GM12892 (cell line): ENCODE measurements at regions not wholly inside any gene's neighbourhood (a gene's known extent, or its start where the extent isn't known, plus 50 kb on each side); places are given as distances from the start of the nearest gene placed in this dataset.
A peak's percentile ranks its signal among the peaks of the same experiment; 100 is the strongest.

Experiments used
- DNase-seq: peaks from one replicate; pipeline ENCODE4 v3.0.0; 2011; ENCODE audit not compliant: insufficient read length
- FAIRE-seq: peaks from 2 replicates; lab custom pipeline; 2011; peaks lifted over from hg19 to GRCh38; lab: Jason Lieb, UNC
- POLR2A ChIP-seq: IDR thresholded peaks from 2 replicates; pipeline ENCODE4 v1.6.1; 2011; ENCODE audit warnings: low read depth, low read length, control low read depth
- POLR2AphosphoS5 ChIP-seq: IDR thresholded peaks from 2 replicates; pipeline ENCODE4 v1.6.1; 2011; ENCODE audit warnings: low read depth, low read length, control low read depth
- TAF1 ChIP-seq: IDR thresholded peaks from 2 replicates; pipeline ENCODE4 v1.6.1; 2011; ENCODE audit warnings: low read depth, mild to moderate bottlenecking, control low read depth, low read length, borderline replicate concordance

DNA sequence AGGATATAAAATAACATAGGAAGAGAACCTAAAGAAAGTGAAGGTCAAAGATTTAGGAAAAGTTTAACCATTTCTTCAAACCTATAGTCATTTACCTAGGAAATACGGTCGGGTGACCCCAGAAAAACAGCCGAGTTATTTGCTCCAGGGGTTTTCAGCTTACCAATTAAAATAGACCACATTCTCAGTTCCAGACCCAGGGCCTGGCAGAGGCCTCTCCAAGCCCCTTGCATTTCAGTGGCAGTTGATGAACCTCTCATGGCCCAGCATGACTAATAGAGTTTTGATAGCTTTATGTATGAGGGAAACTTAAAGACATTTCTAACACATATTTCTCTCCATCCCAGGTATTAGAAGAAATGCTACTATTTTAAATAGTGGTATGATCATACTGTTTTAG lies 113.5 kb downstream of the OGFRL1 start:
- no peak for FAIRE-seq
- no peak for DNase-seq
- TF ChIP-seq POLR2AphosphoS5 (no peak), TAF1 (no peak), POLR2A (no peak)

DNA sequence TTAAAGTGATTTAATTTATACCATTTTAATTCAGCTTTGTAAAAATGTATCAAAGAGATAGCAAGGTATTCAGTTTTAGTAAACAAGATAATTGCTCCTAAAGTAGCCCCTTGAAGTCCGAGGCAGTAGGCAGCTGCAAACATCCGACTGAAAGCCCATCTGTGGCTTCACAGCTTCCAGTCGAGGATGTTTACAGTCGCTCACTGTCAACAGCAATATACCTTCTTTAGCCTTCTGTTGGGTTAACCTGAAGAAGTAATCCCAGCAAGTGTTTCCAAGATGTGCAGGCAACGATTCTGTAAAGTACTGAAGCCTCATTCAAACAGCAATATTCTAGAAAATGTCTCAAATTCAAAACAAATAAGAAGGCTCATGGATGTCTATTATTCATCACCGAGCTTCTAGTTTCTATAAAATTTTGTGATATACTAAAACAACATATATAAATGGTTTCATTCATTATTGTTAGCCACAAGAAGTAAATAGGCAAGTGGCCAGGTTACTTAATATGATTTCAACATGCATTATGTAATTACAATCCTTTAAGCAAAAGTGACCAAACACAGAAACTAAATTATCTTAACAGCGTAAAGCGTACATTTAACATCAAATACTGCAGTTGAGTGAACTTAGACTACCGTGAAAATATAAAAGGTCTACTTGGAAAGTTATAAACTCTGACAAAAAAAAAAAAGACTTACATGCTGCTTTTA lies 115.0 kb downstream of the OGFRL1 start:
- no peak for TF ChIP-seq POLR2AphosphoS5
- no peak for TF ChIP-seq POLR2A
- TF ChIP-seq TAF1 = no peak
- no peak for DNase-seq
- no peak for FAIRE-seq

DNA sequence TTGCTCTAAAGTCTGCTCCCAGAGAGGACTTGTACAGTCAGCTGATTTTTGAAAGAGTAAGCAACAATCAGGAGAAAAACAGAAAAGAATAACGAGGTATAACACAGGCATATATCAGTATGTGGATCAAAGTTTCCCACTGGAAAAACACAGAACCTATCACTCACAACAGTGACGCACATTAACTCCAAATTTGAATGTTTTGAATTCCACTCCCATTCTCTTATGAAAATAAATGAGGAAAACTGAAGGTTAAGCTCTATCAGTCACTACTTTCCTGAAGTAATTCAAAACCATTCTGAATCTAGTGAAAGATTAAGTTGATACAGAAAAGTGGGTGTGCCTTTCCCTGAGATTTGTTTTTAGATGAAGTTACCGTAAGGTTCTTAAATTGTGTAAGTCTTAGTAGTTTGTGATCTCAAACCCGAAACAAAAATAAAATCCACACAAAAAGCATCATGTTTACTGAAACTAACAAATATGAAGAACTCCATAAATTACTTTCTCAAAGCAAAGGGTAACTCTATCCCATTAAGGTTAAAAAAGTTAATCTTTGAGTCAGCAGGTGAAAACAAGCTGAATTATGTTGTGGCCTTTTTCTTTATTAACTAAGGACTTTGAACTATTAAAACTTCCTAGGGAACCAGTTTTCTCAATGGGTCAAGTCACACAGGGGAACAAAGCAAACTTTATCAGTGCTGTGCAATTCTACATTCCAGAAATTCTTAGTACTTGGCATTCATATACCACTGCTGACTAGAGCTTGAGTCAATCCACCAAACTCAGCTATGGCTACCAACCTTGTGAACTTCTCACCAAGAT lies 115.7 kb downstream of the OGFRL1 start:
- TF ChIP-seq TAF1 (no peak), POLR2A (no peak), POLR2AphosphoS5 (no peak)
- FAIRE-seq (no peak), DNase-seq (no peak)

DNA sequence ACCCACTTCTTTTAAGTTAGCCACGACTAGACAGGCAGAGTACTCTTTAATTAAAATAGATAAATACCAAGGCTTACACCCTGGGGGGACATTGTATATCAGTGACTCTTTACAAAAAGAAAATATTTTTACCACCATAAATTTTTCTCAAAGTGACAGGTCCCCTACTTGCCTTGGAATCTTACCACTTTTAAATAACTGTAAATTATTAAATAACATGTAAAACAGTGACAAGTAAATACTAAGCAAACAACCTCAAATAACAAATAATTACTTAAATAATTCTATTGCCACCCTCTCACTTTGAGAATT lies 116.3 kb downstream of the OGFRL1 start:
- TF ChIP-seq TAF1 = no peak
- TF ChIP-seq POLR2A = no peak
- FAIRE-seq = no peak
- DNase-seq = no peak

DNA sequence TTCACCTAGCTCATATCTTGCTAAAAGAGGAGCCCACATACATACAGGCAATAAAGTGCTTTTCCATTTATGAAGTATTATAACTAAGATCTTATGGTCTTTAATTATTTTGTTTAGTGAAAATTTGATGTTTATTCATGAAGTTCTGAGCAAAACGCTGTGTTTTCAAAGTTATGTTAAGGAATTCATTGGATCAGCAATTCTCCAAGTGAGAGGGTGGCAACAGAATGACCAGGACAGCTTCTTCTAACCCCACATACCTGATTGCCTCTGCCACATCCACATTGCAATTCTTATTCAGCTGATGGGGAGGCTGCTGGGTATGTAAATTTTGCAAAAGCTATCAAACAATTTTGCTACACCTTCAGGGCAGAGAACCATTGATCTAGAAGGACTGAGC lies 116.8 kb downstream of the OGFRL1 start:
- TF ChIP-seq TAF1 (no peak), POLR2AphosphoS5 (no peak), POLR2A (no peak)
- DNase-seq (no peak), FAIRE-seq (no peak)

DNA sequence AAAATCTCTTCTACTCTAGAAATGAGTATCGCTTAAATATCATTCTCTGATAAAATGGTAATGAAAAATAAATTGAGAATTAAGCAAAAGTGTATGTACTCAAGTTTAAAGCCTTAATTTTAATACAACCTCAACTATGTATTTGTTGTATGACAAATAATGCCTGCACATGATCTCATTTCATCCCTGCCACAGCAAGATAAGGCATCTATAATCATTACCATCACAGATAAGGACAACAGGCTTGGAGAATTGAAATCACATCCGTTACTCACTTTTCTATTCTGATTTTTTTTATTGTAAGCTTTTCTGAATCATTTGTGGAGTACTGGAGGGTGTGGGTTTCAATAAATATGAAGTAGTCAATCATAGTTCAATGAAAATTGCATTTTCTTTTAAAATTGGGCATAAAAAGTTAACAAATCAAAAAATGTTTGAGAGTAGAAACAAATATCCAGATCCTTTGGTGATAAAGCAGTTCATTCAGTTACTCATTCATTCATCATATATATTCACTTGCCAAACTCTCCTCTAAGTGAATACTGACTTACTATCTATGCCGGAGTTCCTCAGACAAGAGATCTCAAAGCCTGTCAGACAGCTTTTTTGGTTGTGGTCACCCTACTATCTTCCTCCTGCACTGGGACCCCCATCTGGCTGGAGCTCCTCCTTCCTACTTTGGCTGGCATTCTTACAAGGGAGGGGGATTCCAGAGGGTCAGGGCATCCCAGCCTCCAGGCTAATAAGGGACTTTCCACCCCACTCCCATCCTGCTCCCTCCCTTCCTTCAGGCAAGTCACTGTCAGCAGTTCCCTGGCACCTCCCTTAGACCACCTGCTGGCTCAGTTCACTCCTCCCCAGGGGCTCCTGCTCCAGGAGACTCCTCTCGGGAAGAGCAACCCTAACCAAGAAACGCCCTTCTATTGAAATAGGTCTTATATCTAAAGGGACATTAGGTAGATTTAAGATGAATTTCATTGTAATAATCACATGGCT lies 118.6 kb downstream of the OGFRL1 start:
- TF ChIP-seq POLR2A (no peak), POLR2AphosphoS5 (no peak), TAF1 (no peak)
- FAIRE-seq = no peak
- no peak for DNase-seq

DNA sequence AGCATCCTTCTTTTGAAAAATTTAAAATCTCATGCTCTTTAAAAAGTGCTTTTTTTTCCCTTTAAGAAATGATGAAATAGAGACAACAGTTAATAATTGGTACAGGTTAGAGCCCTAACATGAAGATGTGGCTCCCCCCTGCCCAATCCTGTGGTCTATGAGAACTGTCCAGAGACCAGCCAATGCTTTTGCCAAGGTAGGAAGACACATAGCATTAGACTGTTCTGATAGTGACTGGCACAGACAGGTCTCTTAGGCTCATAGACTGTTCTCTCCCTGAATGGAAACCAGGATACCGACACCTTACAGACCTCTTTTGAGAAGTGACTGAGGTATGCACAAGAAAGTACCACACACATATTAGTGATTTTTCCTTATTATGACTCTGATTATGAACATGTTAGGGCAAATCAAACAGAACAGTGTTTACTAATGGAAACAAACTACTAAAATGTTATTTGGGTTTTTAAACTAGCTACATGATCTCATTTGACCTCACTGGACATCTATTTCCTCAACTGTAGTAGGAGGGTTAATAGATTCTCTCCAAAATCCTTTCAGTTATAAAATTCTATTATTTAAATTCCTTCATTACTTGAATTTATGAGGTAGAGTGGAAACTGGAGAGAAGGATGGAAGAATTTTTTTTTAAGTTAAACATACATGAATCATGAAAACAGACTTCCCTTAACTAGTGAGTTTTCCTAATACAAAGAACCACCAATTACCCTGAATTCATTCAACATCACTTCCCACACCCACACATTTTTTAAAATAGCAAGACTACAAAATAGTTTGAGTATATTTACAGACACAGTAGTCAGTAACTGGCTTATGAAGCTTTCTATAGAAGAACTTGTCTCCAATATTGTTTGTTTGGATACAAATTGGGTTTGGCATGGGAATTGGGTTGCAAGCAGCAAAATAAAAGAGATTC lies 120.4 kb downstream of the OGFRL1 start:
- TF ChIP-seq POLR2A (no peak), POLR2AphosphoS5 (no peak), TAF1 (no peak)
- DNase-seq = no peak
- no peak for FAIRE-seq

DNA sequence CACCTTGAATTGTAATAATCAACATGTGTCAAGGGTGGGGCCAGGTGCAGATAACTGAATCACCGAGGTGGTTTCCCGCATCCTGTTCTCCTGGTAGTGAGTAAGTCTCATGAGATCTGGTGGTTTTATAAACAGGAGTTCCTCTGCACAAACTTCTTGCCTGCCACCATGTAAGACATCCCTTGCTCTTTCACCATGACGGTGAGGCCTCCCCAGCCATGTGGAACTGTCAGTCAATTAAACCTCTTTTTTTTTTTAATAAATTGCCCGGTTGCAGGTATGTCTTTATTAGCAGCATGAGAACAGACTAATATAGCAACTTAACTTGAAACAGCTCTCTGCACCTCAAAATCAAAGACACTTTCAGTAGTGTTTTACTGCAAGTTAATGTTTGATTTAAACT lies 121.6 kb downstream of the OGFRL1 start:
- TF ChIP-seq TAF1 = no peak
- no peak for TF ChIP-seq POLR2A
- TF ChIP-seq POLR2AphosphoS5 = no peak
- FAIRE-seq (peak; percentile 14), DNase-seq (no peak)

DNA sequence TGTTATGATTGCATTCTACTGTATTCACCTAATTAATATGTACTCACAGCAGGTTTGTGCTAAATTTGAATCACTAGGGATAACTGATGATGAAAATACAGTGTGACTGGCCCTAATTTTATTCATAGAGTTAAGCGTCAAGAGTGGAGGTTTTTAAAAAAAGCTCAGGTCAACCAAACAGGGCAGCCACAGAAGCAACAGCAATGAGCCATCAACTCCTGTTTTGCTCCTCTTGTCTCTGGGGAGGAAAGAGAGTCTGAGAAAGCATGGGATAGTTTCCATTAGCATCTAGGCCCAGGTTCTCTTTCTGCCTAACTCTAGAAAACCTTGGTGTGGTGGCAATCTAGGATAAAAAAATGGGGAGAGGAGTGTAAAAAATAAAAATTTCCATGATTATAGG lies 122.1 kb downstream of the OGFRL1 start:
- TF ChIP-seq POLR2A = no peak
- DNase-seq (no peak), FAIRE-seq (no peak)

DNA sequence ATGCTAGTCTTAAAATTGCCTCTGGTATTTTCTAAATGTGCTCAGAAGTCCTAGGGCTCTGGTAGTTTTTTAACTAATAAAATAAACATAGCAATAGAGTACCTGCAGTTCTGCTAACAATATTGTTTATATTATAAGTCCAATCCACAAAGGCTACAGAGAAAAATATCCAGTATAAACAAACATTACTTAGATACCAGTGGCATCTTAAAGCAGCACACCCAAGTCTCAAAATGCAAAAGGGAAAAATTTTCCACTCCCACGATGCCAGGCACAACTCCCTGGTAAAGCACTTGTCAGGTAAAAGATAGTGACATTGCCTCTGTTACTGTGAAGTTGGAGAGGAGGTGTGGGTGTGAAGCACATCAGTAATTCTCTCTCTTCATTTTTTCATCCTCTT lies 123.3 kb downstream of the OGFRL1 start:
- DNase-seq (no peak), FAIRE-seq (no peak)
- TF ChIP-seq POLR2A = no peak
- TF ChIP-seq POLR2AphosphoS5 = no peak
- TF ChIP-seq TAF1 = no peak
